ENCODE measurements at regions not wholly inside any gene's neighbourhood (a gene's known extent, or its start where the extent isn't known, plus 50 kb on each side); places are given as distances from the start of the nearest gene placed in this dataset.

GRCh38 chr5:56450766-56451165 lies 217.6 kb upstream of the ANKRD55 start:
- no peak for DNase-seq

- DNase-seq, result no peak
Observed at GRCh38 chr5:56449071-56449640, 216.0 kb upstream of the ANKRD55 start.

- no peak for DNase-seq
Observed at GRCh38 chr5:56447656-56448055, 214.5 kb upstream of the ANKRD55 start.

- DNase-seq, result no peak
Observed at GRCh38 chr5:56447232-56447631, 214.1 kb upstream of the ANKRD55 start.

GRCh38 chr5:56446728-56447127 lies 213.6 kb upstream of the ANKRD55 start:
- DNase-seq, result no peak

GRCh38 chr5:56443826-56444225 lies 210.7 kb upstream of the ANKRD55 start:
- no peak for DNase-seq

- peak; percentile 61 for DNase-seq
Observed at GRCh38 chr5:56440871-56441740, 208.0 kb upstream of the ANKRD55 start.

- no peak for DNase-seq
Observed at GRCh38 chr5:56434986-56435385, 201.9 kb upstream of the ANKRD55 start.

- no peak for DNase-seq
Observed at GRCh38 chr5:56433039-56433617, 200.0 kb upstream of the ANKRD55 start.

GRCh38 chr5:56432321-56432720 lies 199.2 kb upstream of the ANKRD55 start:
- no peak for DNase-seq

- no peak for DNase-seq
Observed at GRCh38 chr5:56430422-56430821, 197.3 kb upstream of the ANKRD55 start.

GRCh38 chr5:56429110-56429561 lies 196.0 kb upstream of the ANKRD55 start:
- DNase-seq, result no peak

GRCh38 chr5:56426693-56427092 lies 193.6 kb upstream of the ANKRD55 start:
- peak; percentile 85 for DNase-seq

- no peak for DNase-seq
Observed at GRCh38 chr5:56422076-56422762, 189.1 kb upstream of the ANKRD55 start.

GRCh38 chr5:56421246-56422075 lies 188.3 kb upstream of the ANKRD55 start:
- DNase-seq, result no peak

GRCh38 chr5:56420323-56420722 lies 187.2 kb upstream of the ANKRD55 start:
- no peak for DNase-seq

GRCh38 chr5:56419667-56420066 lies 186.5 kb upstream of the ANKRD55 start:
- DNase-seq, result no peak

GRCh38 chr5:56415356-56415765 lies 182.2 kb upstream of the ANKRD55 start:
- no peak for DNase-seq

- DNase-seq, result no peak
Observed at GRCh38 chr5:56414066-56414465, 180.9 kb upstream of the ANKRD55 start.

- DNase-seq, result no peak
Observed at GRCh38 chr5:56413546-56413945, 180.4 kb upstream of the ANKRD55 start.

GRCh38 chr5:56412601-56413379 lies 179.7 kb upstream of the ANKRD55 start:
- no peak for DNase-seq

GRCh38 chr5:56410696-56411095 lies 177.6 kb upstream of the ANKRD55 start:
- DNase-seq, result no peak
